Endothelial cell of umbilical vein (primary cell): ENCODE measurements at regions not wholly inside any gene's neighbourhood (a gene's known extent, or its start where the extent isn't known, plus 50 kb on each side); places are given as distances from the start of the nearest gene placed in this dataset.

Source experiments
- BruUV-seq: library from RNA; stranded (reverse); fragments of 400-500 nt; replicated peaks from 2 replicates; lab custom pipeline; 2021; lab: Mats Ljungman, UMichigan
- CTCF ChIA-PET: fragments of 300-600, 350-600 bp; sonication (Branson Sonifier 250); formaldehyde crosslinking; loops from one replicate; lab custom pipeline; 2021; ENCODE audit warnings: antibody characterized with exemption, inconsistent platforms; lab: Charles Lee
- POLR2A ChIA-PET: fragments of 300-600, 350-600 bp; sonication (Branson Sonifier 250); formaldehyde crosslinking; loops from one replicate; lab custom pipeline; 2021; ENCODE audit warnings: antibody characterized with exemption, inconsistent platforms; lab: Charles Lee
- DNase-seq: peaks from one replicate; pipeline ENCODE4 v3.0.0-alpha.2; 2011; ENCODE audit warnings: low read depth, low spot score
- FAIRE-seq: peaks from 2 replicates; lab custom pipeline; 2011; peaks lifted over from hg19 to GRCh38; lab: Jason Lieb, UNC
- H2AFZ ChIP-seq: 2 replicates; pipeline ENCODE4 v1.6.0; 2012; ENCODE audit warnings: low read depth, low read length, control low read depth, inconsistent platforms
- H3K27ac ChIP-seq: 2 replicates; pipeline ENCODE4 v1.5.1; 2011; ENCODE audit warnings: low read depth, mild to moderate bottlenecking, control low read depth, low read length, moderate library complexity; ENCODE audit not compliant: insufficient read depth
- H3K27me3 ChIP-seq, 2 experiments: 2 replicates each; pipeline versions ENCODE4 v1.6.0 to v1.6.1; 2011; ENCODE audit warnings: low read length in 2 of 2, mixed read lengths in 1 of 2; ENCODE audit not compliant: control insufficient read depth in 2 of 2, insufficient read depth in 2 of 2
- H3K36me3 ChIP-seq, 2 experiments: 2 replicates in 1 of 2; 3 replicates in 1 of 2; pipeline ENCODE4 v1.5.1; 2011; ENCODE audit warnings: low read length in 2 of 2, mild to moderate bottlenecking in 1 of 2, moderate library complexity in 1 of 2; ENCODE audit not compliant: control insufficient read depth in 2 of 2, insufficient read depth in 2 of 2; ENCODE audit errors: extremely low read depth in 1 of 2
- H3K4me1 ChIP-seq: 3 replicates; pipeline ENCODE4 v1.5.1; 2011; ENCODE audit warnings: mild to moderate bottlenecking, low read length; ENCODE audit not compliant: control insufficient read depth, insufficient read depth; ENCODE audit errors: extremely low read depth
- H3K4me2 ChIP-seq: 2 replicates; pipeline ENCODE4 v1.6.1; 2011; ENCODE audit warnings: low read length, control low read depth, mixed read lengths; ENCODE audit not compliant: insufficient read depth
- H3K4me3 ChIP-seq, 3 experiments: fragments of 200-600 bp in 1 of 3; sonication (generic), shearing (Covaris generic) in 1 of 3; replicated peaks in 1 of 3; 2 replicates each; pipeline ENCODE4 v1.5.1; 2011 to 2016; ENCODE audit warnings: control low read depth in 3 of 3, low read length in 3 of 3, mild to moderate bottlenecking in 2 of 3, inconsistent platforms in 1 of 3, low read depth in 1 of 3, moderate library complexity in 1 of 3; ENCODE audit not compliant: insufficient read depth in 1 of 3
- H3K79me2 ChIP-seq: 2 replicates; pipeline ENCODE4 v1.6.0; 2012; ENCODE audit warnings: low read length, inconsistent platforms; ENCODE audit not compliant: control insufficient read depth, insufficient read depth
- H3K9ac ChIP-seq: replicated peaks from 2 replicates; pipeline ENCODE3; 2011; ENCODE audit warnings: low read length, control low read depth; ENCODE audit not compliant: insufficient read depth; ENCODE audit errors: extremely low read depth
- H3K9me1 ChIP-seq: replicated peaks from 3 replicates; pipeline ENCODE4 v1.6.0; 2011; ENCODE audit warnings: mild to moderate bottlenecking, low read length; ENCODE audit not compliant: control insufficient read depth, insufficient read depth; ENCODE audit errors: extremely low read depth
- H3K9me3 ChIP-seq: replicated peaks from 2 replicates; pipeline ENCODE4 v1.5.1; 2012; ENCODE audit warnings: low read length, inconsistent platforms; ENCODE audit not compliant: control insufficient read depth, insufficient read depth
- H4K20me1 ChIP-seq: replicated peaks from 2 replicates; pipeline ENCODE3; 2011; ENCODE audit warnings: mild to moderate bottlenecking, low read length; ENCODE audit not compliant: control insufficient read depth, insufficient read depth; ENCODE audit errors: extremely low read depth
- EZH2 ChIP-seq: IDR thresholded peaks from 2 replicates; pipeline ENCODE4 v1.6.1; 2012; ENCODE audit warnings: borderline replicate concordance, low read depth, mild to moderate bottlenecking, moderate library complexity, low read length, inconsistent platforms; ENCODE audit not compliant: severe bottlenecking
- FOS ChIP-seq: IDR thresholded peaks from 2 replicates; pipeline ENCODE4 v1.6.1; 2011; ENCODE audit warnings: mild to moderate bottlenecking, low read length, moderate library complexity, borderline replicate concordance; ENCODE audit not compliant: insufficient read depth
- GATA2 ChIP-seq: IDR thresholded peaks from 2 replicates; pipeline ENCODE4 v1.7.0; 2011; ENCODE audit warnings: low read depth, mild to moderate bottlenecking, moderate library complexity, mixed read lengths, low read length; ENCODE audit not compliant: insufficient read length, insufficient read depth
- MYC ChIP-seq: IDR thresholded peaks from one replicate; pipeline ENCODE4 v1.6.1; 2011; ENCODE audit warnings: mild to moderate bottlenecking, low read depth, low read length
- POLR2A ChIP-seq: IDR thresholded peaks from 2 replicates; pipeline ENCODE4 v1.6.1; 2012; ENCODE audit warnings: low read depth, mild to moderate bottlenecking, control low read depth, low read length
- POLR2AphosphoS5 ChIP-seq: IDR thresholded peaks from 2 replicates; pipeline ENCODE4 v1.6.1; 2012; ENCODE audit warnings: low read depth, mild to moderate bottlenecking, control low read depth, low read length, moderate library complexity; ENCODE audit not compliant: insufficient read depth
- dilution Hi-C: fragments of 300-500 bp; cut with MboI; formaldehyde crosslinking; loops from one replicate; pipeline ENCODE4 v1.15.0; 2019; ENCODE audit warnings: low sequenced_read_pairs; ENCODE audit not compliant: extremely low pct_ligation_motif_present
- intact Hi-C: fragments of 100-400 bp; cut with micrococcal nuclease; formaldehyde crosslinking; loops from one replicate; pipeline ENCODE4 v1.10.0; 2022
- TF ChIP-seq, protein P1 (sequence below), 2 donors: IDR thresholded peaks; 1 replicate in 1 of 2; 2 replicates in 1 of 2; pipeline ENCODE4 v1.5.1; 2011; ENCODE audit warnings: low read length in 2 of 2, mild to moderate bottlenecking in 2 of 2, moderate library complexity in 2 of 2, control low read depth in 1 of 2, inconsistent platforms in 1 of 2, low read depth in 1 of 2; ENCODE audit not compliant: insufficient read depth in 1 of 2; ENCODE audit errors: extremely low read depth in 1 of 2

- DNase-seq (no peak), FAIRE-seq (no peak)
- dilution Hi-C loops (no loop called here), intact Hi-C loops (no loop called here)
- H3K4me1 ChIP-seq: no peaks in the 10 kb centered on the region
- CTCF ChIA-PET: no interaction called here
- no peak overlapping the region for H3K27ac ChIP-seq
- POLR2A ChIA-PET: no interaction called here
- H3K4me3 ChIP-seq: no peak overlapping the region
- H3K9me1 ChIP-seq: no peaks in the 10 kb centered on the region
- H2AFZ ChIP-seq: no peak overlapping the region
- H3K9ac ChIP-seq: no peak overlapping the region
- BruUV-seq: no TSS peak
- no peak for TF ChIP-seq GATA2
- TF ChIP-seq FOS: no peak
- TF ChIP-seq, protein P1, sequence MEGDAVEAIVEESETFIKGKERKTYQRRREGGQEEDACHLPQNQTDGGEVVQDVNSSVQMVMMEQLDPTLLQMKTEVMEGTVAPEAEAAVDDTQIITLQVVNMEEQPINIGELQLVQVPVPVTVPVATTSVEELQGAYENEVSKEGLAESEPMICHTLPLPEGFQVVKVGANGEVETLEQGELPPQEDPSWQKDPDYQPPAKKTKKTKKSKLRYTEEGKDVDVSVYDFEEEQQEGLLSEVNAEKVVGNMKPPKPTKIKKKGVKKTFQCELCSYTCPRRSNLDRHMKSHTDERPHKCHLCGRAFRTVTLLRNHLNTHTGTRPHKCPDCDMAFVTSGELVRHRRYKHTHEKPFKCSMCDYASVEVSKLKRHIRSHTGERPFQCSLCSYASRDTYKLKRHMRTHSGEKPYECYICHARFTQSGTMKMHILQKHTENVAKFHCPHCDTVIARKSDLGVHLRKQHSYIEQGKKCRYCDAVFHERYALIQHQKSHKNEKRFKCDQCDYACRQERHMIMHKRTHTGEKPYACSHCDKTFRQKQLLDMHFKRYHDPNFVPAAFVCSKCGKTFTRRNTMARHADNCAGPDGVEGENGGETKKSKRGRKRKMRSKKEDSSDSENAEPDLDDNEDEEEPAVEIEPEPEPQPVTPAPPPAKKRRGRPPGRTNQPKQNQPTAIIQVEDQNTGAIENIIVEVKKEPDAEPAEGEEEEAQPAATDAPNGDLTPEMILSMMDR (IDR thresholded peaks at IDR 0.05; ENCODE audit: extremely low read depth in 1 of 2, insufficient read depth in 1 of 2, low read depth in 1 of 2, low read length in 2 of 2): no peak
- TF ChIP-seq MYC: no peak
- TF ChIP-seq POLR2AphosphoS5: no peak
- no peak for TF ChIP-seq EZH2
- TF ChIP-seq POLR2A: no peak
- H3K36me3 ChIP-seq: no peaks in the 10 kb centered on the region
- H3K9me3 ChIP-seq: no peaks in the 10 kb centered on the region
- H3K4me2 ChIP-seq: no peak overlapping the region
- no peaks in the 10 kb centered on the region for H3K27me3 ChIP-seq
- H3K79me2 ChIP-seq: no peaks in the 10 kb centered on the region
- H4K20me1 ChIP-seq: no peaks in the 10 kb centered on the region
These were observed 480.6 kb upstream of the CYLC2 start for GRCh38 chr9:102514541-102514940.
